Naive thymus-derived CD4-positive, alpha-beta T cell (primary cell): ENCODE measurements at regions not wholly inside any gene's neighbourhood (a gene's known extent, or its start where the extent isn't known, plus 50 kb on each side); places are given as distances from the start of the nearest gene placed in this dataset.

Experiments
- ATAC-seq: fragments of 150-1000 bp; cut with Tn5 transposase; 2 replicates; pipeline ENCODE4 v1.10.0; 2021; ENCODE audit warnings: mild to moderate bottlenecking, moderate library complexity
- CTCF ChIA-PET: fragments of 350-600 bp; sonication (Branson Sonifier 250); formaldehyde crosslinking; loops from one replicate; lab custom pipeline; 2021; ENCODE audit warnings: antibody characterized with exemption; lab: Charles Lee
- POLR2A ChIA-PET: fragments of 350-600 bp; sonication (Branson Sonifier 250); formaldehyde crosslinking; loops from one replicate; lab custom pipeline; 2021; ENCODE audit warnings: antibody characterized with exemption, inconsistent platforms; lab: Charles Lee
- DNase-seq, 9 donors: peaks; one replicate each; pipeline versions ENCODE4 v3.0.0 to v3.0.0-alpha.2; 2020 to 2022; ENCODE audit warnings: mixed read lengths in 1 of 9
- H3K27ac ChIP-seq: one replicate; pipeline ENCODE4 v1.7.0; 2013; ENCODE audit warnings: mild to moderate bottlenecking, low read depth, low read length, moderate library complexity
- H3K27me3 ChIP-seq, 2 donors: one replicate each; pipeline ENCODE4 v1.7.0; 2013; ENCODE audit warnings: low read length in 2 of 2, mild to moderate bottlenecking in 2 of 2, moderate library complexity in 2 of 2; ENCODE audit not compliant: control insufficient read depth in 2 of 2, insufficient read depth in 2 of 2
- H3K36me3 ChIP-seq, 3 experiments: 1 replicate in 2 of 3; 2 replicates in 1 of 3; pipeline ENCODE4 v1.7.0; 2013; ENCODE audit warnings: low read length in 3 of 3, mild to moderate bottlenecking in 3 of 3, moderate library complexity in 1 of 3; ENCODE audit not compliant: insufficient read depth in 3 of 3, control insufficient read depth in 2 of 3
- H3K4me1 ChIP-seq, 2 donors: one replicate each; pipeline ENCODE4 v1.7.0; 2013; ENCODE audit warnings: low read length in 2 of 2, mild to moderate bottlenecking in 2 of 2, moderate library complexity in 1 of 2; ENCODE audit not compliant: control insufficient read depth in 2 of 2, insufficient read depth in 2 of 2
- H3K4me3 ChIP-seq: 2 replicates; pipeline ENCODE4 v1.7.0; 2013; ENCODE audit warnings: mild to moderate bottlenecking, low read length
- H3K9me3 ChIP-seq, 3 experiments: 1 replicate in 2 of 3; 2 replicates in 1 of 3; pipeline ENCODE4 v1.7.0; 2013; ENCODE audit warnings: low read length in 3 of 3; ENCODE audit not compliant: control insufficient read depth in 2 of 3
- H3K27ac Mint-ChIP-seq, 9 donors: one replicate each; pipeline ENCODE4 v1.8.0; 2020 to 2022; ENCODE audit warnings: mixed read lengths in 9 of 9, mild to moderate bottlenecking in 8 of 9, moderate library complexity in 5 of 9, inconsistent platforms in 2 of 9
- H3K27me3 Mint-ChIP-seq, 5 donors: one replicate each; pipeline ENCODE4 v1.8.0; 2021 to 2022; ENCODE audit warnings: mixed read lengths in 5 of 5, mild to moderate bottlenecking in 1 of 5
- H3K36me3 Mint-ChIP-seq, 5 donors: one replicate each; pipeline ENCODE4 v1.8.0; 2020 to 2022; ENCODE audit warnings: mixed read lengths in 5 of 5, mild to moderate bottlenecking in 3 of 5, inconsistent platforms in 1 of 5
- H3K4me1 Mint-ChIP-seq, 7 donors: one replicate each; pipeline ENCODE4 v1.8.0; 2020 to 2022; ENCODE audit warnings: mixed read lengths in 7 of 7, mild to moderate bottlenecking in 3 of 7, inconsistent platforms in 1 of 7
- H3K4me3 Mint-ChIP-seq, 10 donors: one replicate each; pipeline ENCODE4 v1.8.0; 2020 to 2022; ENCODE audit warnings: mild to moderate bottlenecking in 10 of 10, mixed read lengths in 10 of 10, moderate library complexity in 6 of 10, inconsistent platforms in 2 of 10
- H3K9me3 Mint-ChIP-seq, 11 donors: one replicate each; pipeline ENCODE4 v1.8.0; 2020 to 2022; ENCODE audit warnings: mixed read lengths in 11 of 11, mild to moderate bottlenecking in 4 of 11, inconsistent platforms in 1 of 11, moderate library complexity in 1 of 11
- intact Hi-C, 2 donors: fragments of 100-400 bp; cut with micrococcal nuclease; formaldehyde crosslinking; loops; one replicate each; pipeline ENCODE4 v1.15.1; 2023

GRCh38 chr10:8992009-8992408, 937.5 kb downstream of the GATA3 start:
- intact Hi-C loops, result no loop called here
- ATAC-seq, result no peak
- H3K36me3 ChIP-seq, result no peaks in the 10 kb centered on the region
- Mint-ChIP-seq H3K4me3 (no peak overlapping the region), H3K9me3 (no peaks in the 10 kb centered on the region), H3K27me3 (peaks cover 0 to 2% (median 0%) of the 10 kb centered on the region in 5 donors), H3K36me3 (no peaks in the 10 kb centered on the region), H3K4me1 (peaks cover 0 to 19% (median 12%) of the 10 kb centered on the region in 7 donors), H3K27ac (no peak overlapping the region)
- no peaks in the 10 kb centered on the region for H3K9me3 ChIP-seq
- POLR2A ChIA-PET, result no interaction called here
- H3K27me3 ChIP-seq, result no peaks in the 10 kb centered on the region
- no peak for DNase-seq
- H3K4me1 ChIP-seq, result no peaks in the 10 kb centered on the region
- H3K27ac ChIP-seq, result no peak overlapping the region
- CTCF ChIA-PET, result no interaction called here
- H3K4me3 ChIP-seq, result no peak overlapping the region

GRCh38 chr10:8993864-8994263, 939.4 kb downstream of the GATA3 start:
- no peak overlapping the region for H3K27ac Mint-ChIP-seq
- no peaks in the 10 kb centered on the region for H3K9me3 Mint-ChIP-seq
- no peaks in the 10 kb centered on the region for H3K27me3 Mint-ChIP-seq
- no peaks in the 10 kb centered on the region for H3K9me3 ChIP-seq
- ChIA-PET CTCF (no interaction called here), POLR2A (no interaction called here)
- peaks cover 0 to 19% (median 12%) of the 10 kb centered on the region in 7 donors for H3K4me1 Mint-ChIP-seq
- ATAC-seq (no peak), DNase-seq (no peak)
- no peaks in the 10 kb centered on the region for H3K4me1 ChIP-seq
- no peak overlapping the region for H3K27ac ChIP-seq
- H3K36me3 ChIP-seq, result no peaks in the 10 kb centered on the region
- no peak overlapping the region for H3K4me3 ChIP-seq
- no peak overlapping the region for H3K4me3 Mint-ChIP-seq
- H3K36me3 Mint-ChIP-seq, result no peaks in the 10 kb centered on the region
- intact Hi-C loops, result no loop called here
- H3K27me3 ChIP-seq, result no peaks in the 10 kb centered on the region

- ChIA-PET CTCF (no interaction called here), POLR2A (no interaction called here)
- no peak overlapping the region for H3K27ac ChIP-seq
- Mint-ChIP-seq H3K27me3 (no peaks in the 10 kb centered on the region), H3K36me3 (no peaks in the 10 kb centered on the region), H3K4me1 (peaks cover 0 to 2% (median 0%) of the 10 kb centered on the region in 7 donors), H3K9me3 (no peaks in the 10 kb centered on the region), H3K4me3 (no peak overlapping the region), H3K27ac (no peak overlapping the region)
- DNase-seq (no peak), ATAC-seq (no peak)
- H3K4me3 ChIP-seq, result no peak overlapping the region
- no peaks in the 10 kb centered on the region for H3K9me3 ChIP-seq
- H3K4me1 ChIP-seq, result no peaks in the 10 kb centered on the region
- no peaks in the 10 kb centered on the region for H3K36me3 ChIP-seq
- no peaks in the 10 kb centered on the region for H3K27me3 ChIP-seq
- intact Hi-C loops, result no loop called here
Measured at GRCh38 chr10:8998751-8999150, 944.3 kb downstream of the GATA3 start.

GRCh38 chr10:9003122-9003521, 948.6 kb downstream of the GATA3 start:
- Mint-ChIP-seq H3K4me1 (peaks cover 0 to 31% (median 26%) of the 10 kb centered on the region in 7 donors), H3K9me3 (no peaks in the 10 kb centered on the region), H3K4me3 (no peak overlapping the region), H3K36me3 (no peaks in the 10 kb centered on the region), H3K27ac (no peak overlapping the region), H3K27me3 (no peaks in the 10 kb centered on the region)
- Histone ChIP-seq H3K9me3 (no peaks in the 10 kb centered on the region), H3K36me3 (no peaks in the 10 kb centered on the region), H3K4me1 (peaks cover 5 to 6% of the 10 kb centered on the region in 2 donors), H3K4me3 (no peak overlapping the region), H3K27ac (no peak overlapping the region), H3K27me3 (no peaks in the 10 kb centered on the region)
- ChIA-PET POLR2A (no interaction called here), CTCF (no interaction called here)
- no peak for DNase-seq
- intact Hi-C loops, result no loop called here
- ATAC-seq, result no peak

- H3K27me3 ChIP-seq, result no peaks in the 10 kb centered on the region
- POLR2A ChIA-PET, result no interaction called here
- Mint-ChIP-seq H3K4me1 (peaks cover 4 to 46% (median 42%) of the 10 kb centered on the region in 7 donors), H3K9me3 (no peaks in the 10 kb centered on the region), H3K27me3 (no peaks in the 10 kb centered on the region), H3K36me3 (no peaks in the 10 kb centered on the region), H3K4me3 (peak overlapping the region in 2 of 10 donors; percentile 21 to 34), H3K27ac (no peak overlapping the region)
- no peak for DNase-seq
- H3K36me3 ChIP-seq, result no peaks in the 10 kb centered on the region
- peak; percentile 46 for ATAC-seq
- intact Hi-C loops, result loop anchor here in 1 of 2 donors (5.0 kb wide), 1 partner anchor 1522 kb away; no protein-coding TSS in a partner anchor
- H3K4me3 ChIP-seq, result no peak overlapping the region
- CTCF ChIA-PET, result no interaction called here
- peaks cover 5 to 20% of the 10 kb centered on the region in 2 donors for H3K4me1 ChIP-seq
- H3K9me3 ChIP-seq, result no peaks in the 10 kb centered on the region
- no peak overlapping the region for H3K27ac ChIP-seq
Measured at GRCh38 chr10:9004736-9005135, 950.2 kb downstream of the GATA3 start.

- ChIA-PET POLR2A (interaction anchor here (0.8 to 2.3 kb wide), 3 partner anchors 51 to 1222 kb away, joined by 3 to 10 read pairs (median 4); partner anchors contain the start of genes ATP5F1C and KIN), CTCF (interaction anchor here (0.6 kb wide), 1 partner anchor 23 kb away, joined by 3 read pairs; no protein-coding TSS in a partner anchor)
- Histone ChIP-seq H3K4me1 (peaks cover 5 to 28% of the 10 kb centered on the region in 2 donors), H3K27me3 (no peaks in the 10 kb centered on the region), H3K27ac (no peak overlapping the region), H3K9me3 (no peaks in the 10 kb centered on the region), H3K4me3 (no peak overlapping the region), H3K36me3 (no peaks in the 10 kb centered on the region)
- peak overlapping the region in 8 of 10 donors; percentile 13 to 87 (median 61) for H3K4me3 Mint-ChIP-seq
- peak overlapping the region in 8 of 9 donors; percentile 72 to 96 (median 86) for H3K27ac Mint-ChIP-seq
- peaks cover 0 to 5% (median 0%) of the 10 kb centered on the region in 11 donors for H3K9me3 Mint-ChIP-seq
- ATAC-seq (no peak), DNase-seq (no peak)
- H3K4me1 Mint-ChIP-seq, result peaks cover 11 to 69% (median 54%) of the 10 kb centered on the region in 7 donors
- no peaks in the 10 kb centered on the region for H3K36me3 Mint-ChIP-seq
- intact Hi-C loops, result loop anchor here in 1 of 2 donors (5.0 kb wide), 1 partner anchor 1527 kb away; no protein-coding TSS in a partner anchor
- H3K27me3 Mint-ChIP-seq, result no peaks in the 10 kb centered on the region
Measured at GRCh38 chr10:9009505-9009904, 955.0 kb downstream of the GATA3 start.

- peaks cover 11 to 71% (median 55%) of the 10 kb centered on the region in 7 donors for H3K4me1 Mint-ChIP-seq
- Histone ChIP-seq H3K4me3 (no peak overlapping the region), H3K27ac (no peak overlapping the region), H3K9me3 (no peaks in the 10 kb centered on the region), H3K4me1 (peaks cover 5 to 28% of the 10 kb centered on the region in 2 donors), H3K27me3 (no peaks in the 10 kb centered on the region), H3K36me3 (no peaks in the 10 kb centered on the region)
- no peaks in the 10 kb centered on the region for H3K36me3 Mint-ChIP-seq
- ATAC-seq, result peak; percentile 94
- DNase-seq, result peak in 7 of 9 donors; percentile 62 to 87 (median 83)
- H3K4me3 Mint-ChIP-seq, result peak overlapping the region in 9 of 10 donors; percentile 26 to 87 (median 65)
- peaks cover 0 to 5% (median 0%) of the 10 kb centered on the region in 11 donors for H3K9me3 Mint-ChIP-seq
- no peaks in the 10 kb centered on the region for H3K27me3 Mint-ChIP-seq
- CTCF ChIA-PET, result interaction anchor here (0.6 kb wide), 1 partner anchor 24 kb away, joined by 3 read pairs; no protein-coding TSS in a partner anchor
- intact Hi-C loops, result loop anchor here in 1 of 2 donors (1.0 to 5.0 kb wide), 5 partner anchors 15 to 958 kb away; partner anchors contain the start of gene GATA3
- POLR2A ChIA-PET, result interaction anchor here (0.8 to 2.3 kb wide), 3 partner anchors 87 to 1222 kb away, joined by 3 to 10 read pairs (median 3); partner anchors contain the start of genes ATP5F1C and KIN
- H3K27ac Mint-ChIP-seq, result peak overlapping the region in 8 of 9 donors; percentile 72 to 96 (median 86)
Measured at GRCh38 chr10:9010093-9010492, 955.6 kb downstream of the GATA3 start.
